ENCODE measurements at regions not wholly inside any gene's neighbourhood (a gene's known extent, or its start where the extent isn't known, plus 50 kb on each side); places are given as distances from the start of the nearest gene placed in this dataset.

GRCh38 chr13:91155512-91156114, 191.9 kb upstream of the MIR17HG start:
- Histone ChIP-seq H3K27ac (no peak overlapping the region), H3K9me3 (no peaks in the 10 kb centered on the region), H3K36me3 (no peaks in the 10 kb centered on the region), H3K27me3 (no peaks in the 10 kb centered on the region), H3K4me3 (replicated peaks in 1 of 3) (no peak overlapping the region), H3K4me1 (no peaks in the 10 kb centered on the region)
- TF ChIP-seq CTCF (IDR thresholded peaks at IDR 0.05), result no peak
- TF ChIP-seq POLR2A (IDR thresholded peaks at IDR 0.05), result no peak
- 54 to 84% methylated on average over 5 of the region's 5 CpGs for WGBS, 2 donors
- intact Hi-C loops (cut with DNase I), result no loop called here
- no peak for DNase-seq

GRCh38 chr13:91157273-91158016, 190.0 kb upstream of the MIR17HG start:
- no peak overlapping the region for H3K4me3 ChIP-seq (replicated peaks in 1 of 3)
- no peak overlapping the region for H3K27ac ChIP-seq
- no peaks in the 10 kb centered on the region for H3K27me3 ChIP-seq
- no peak for TF ChIP-seq POLR2A (IDR thresholded peaks at IDR 0.05)
- no peak for TF ChIP-seq CTCF (IDR thresholded peaks at IDR 0.05)
- no peaks in the 10 kb centered on the region for H3K4me1 ChIP-seq
- H3K9me3 ChIP-seq, result no peaks in the 10 kb centered on the region
- intact Hi-C loops (cut with DNase I), result no loop called here
- no peak for DNase-seq
- no peaks in the 10 kb centered on the region for H3K36me3 ChIP-seq
- WGBS, 2 donors, result 89 to 91% methylated on average over 4 of the region's 4 CpGs

GRCh38 chr13:91158017-91158395, 189.5 kb upstream of the MIR17HG start:
- intact Hi-C loops (cut with DNase I), result no loop called here

GRCh38 chr13:91162180-91162579, 185.3 kb upstream of the MIR17HG start:
- Histone ChIP-seq H3K27ac (no peak overlapping the region), H3K9me3 (no peaks in the 10 kb centered on the region), H3K36me3 (no peaks in the 10 kb centered on the region), H3K4me3 (replicated peaks in 1 of 3) (no peak overlapping the region), H3K27me3 (no peaks in the 10 kb centered on the region), H3K4me1 (no peaks in the 10 kb centered on the region)
- no peak for DNase-seq
- intact Hi-C loops (cut with DNase I), result no loop called here
- 54 to 57% methylated on average over 3 of the region's 3 CpGs for WGBS, 2 donors
- peak in 1 of 6 experiments; percentile 10 for TF ChIP-seq CTCF (IDR thresholded peaks at IDR 0.05)
- TF ChIP-seq POLR2A (IDR thresholded peaks at IDR 0.05), result no peak

More at GRCh38 chr13:91158017-91158395, 189.5 kb upstream of the MIR17HG start:
- Histone ChIP-seq H3K27me3 (no peaks in the 10 kb centered on the region), H3K4me3 (replicated peaks in 1 of 3) (no peak overlapping the region), H3K27ac (no peak overlapping the region), H3K9me3 (no peaks in the 10 kb centered on the region), H3K36me3 (no peaks in the 10 kb centered on the region), H3K4me1 (no peaks in the 10 kb centered on the region)
- DNase-seq, result no peak
- 20 to 56% methylated on average over 4 of the region's 4 CpGs for WGBS, 2 donors
- TF ChIP-seq CTCF (IDR thresholded peaks at IDR 0.05) (no peak), POLR2A (IDR thresholded peaks at IDR 0.05) (no peak)

- H3K4me3 ChIP-seq (replicated peaks in 1 of 3), result no peak overlapping the region
- H3K27me3 ChIP-seq, result no peaks in the 10 kb centered on the region
- no peak for TF ChIP-seq CTCF (IDR thresholded peaks at IDR 0.05)
- no peak for TF ChIP-seq POLR2A (IDR thresholded peaks at IDR 0.05)
- 70 to 72% methylated on average over 1 of the region's 1 CpG for WGBS, 2 donors
- no peaks in the 10 kb centered on the region for H3K9me3 ChIP-seq
- H3K36me3 ChIP-seq, result no peaks in the 10 kb centered on the region
- no peaks in the 10 kb centered on the region for H3K4me1 ChIP-seq
- intact Hi-C loops (cut with DNase I), result no loop called here
- DNase-seq, result no peak
- no peak overlapping the region for H3K27ac ChIP-seq
Observed at GRCh38 chr13:91162589-91162988, 184.9 kb upstream of the MIR17HG start.

Measured in thyroid gland (tissue), 4 donors.